Neural progenitor cell (in vitro differentiated cells): ENCODE measurements at regions not wholly inside any gene's neighbourhood (a gene's known extent, or its start where the extent isn't known, plus 50 kb on each side); places are given as distances from the start of the nearest gene placed in this dataset.

Experiments
- DNase-seq: peaks from one replicate; pipeline ENCODE4 v3.0.0-alpha.2; 2016; ENCODE audit warnings: low spot score
- H2AFZ ChIP-seq: fragments of 200-600 bp; sonication (generic); replicated peaks from 2 replicates; pipeline ENCODE4 v1.6.1; 2016; ENCODE audit warnings: antibody characterized with exemption
- H3F3A ChIP-seq: fragments of 200-600 bp; sonication (generic); 2 replicates; pipeline ENCODE4 v1.6.1; 2016; ENCODE audit warnings: antibody characterized with exemption, low read depth
- H3K27ac ChIP-seq: fragments of 200-600 bp; sonication (generic); 2 replicates; pipeline ENCODE4 v1.5.1; 2016; ENCODE audit warnings: mild to moderate bottlenecking
- H3K27me3 ChIP-seq: fragments of 200-600 bp; sonication (generic); 2 replicates; pipeline ENCODE4 v1.6.1; 2016; ENCODE audit warnings: mild to moderate bottlenecking, moderate library complexity
- H3K36me3 ChIP-seq: fragments of 200-600 bp; sonication (generic); 2 replicates; pipeline ENCODE4 v1.5.1; 2016
- H3K4me1 ChIP-seq: fragments of 200-600 bp; sonication (generic); 2 replicates; pipeline ENCODE4 v1.6.1; 2016; ENCODE audit warnings: mixed run types
- H3K4me2 ChIP-seq: fragments of 200-600 bp; sonication (generic); 2 replicates; pipeline ENCODE4 v1.6.1; 2016
- H3K4me3 ChIP-seq: fragments of 200-600 bp; sonication (generic); 2 replicates; pipeline ENCODE4 v1.5.1; 2016
- H3K79me2 ChIP-seq: fragments of 200-600 bp; sonication (generic); 2 replicates; pipeline ENCODE4 v1.6.1; 2016; ENCODE audit warnings: low read depth
- H3K9ac ChIP-seq: fragments of 200-600 bp; sonication (generic); 2 replicates; pipeline ENCODE4 v1.6.1; 2016
- H3K9me3 ChIP-seq: fragments of 200-600 bp; sonication (generic); 2 replicates; pipeline ENCODE4 v1.5.1; 2016; ENCODE audit warnings: low read depth
- H4K20me1 ChIP-seq: fragments of 200-600 bp; sonication (generic); 2 replicates; pipeline ENCODE4 v1.6.1; 2016; ENCODE audit warnings: low read depth
- H3K27ac Mint-ChIP-seq: 3 replicates; pipeline ENCODE4 v1.8.0; 2021; ENCODE audit warnings: mixed read lengths
- H3K27me3 Mint-ChIP-seq: 2 replicates; pipeline ENCODE4 v1.8.0; 2022; ENCODE audit warnings: low read depth, mild to moderate bottlenecking, inconsistent platforms, moderate library complexity, mixed read lengths; ENCODE audit not compliant: insufficient read depth
- H3K36me3 Mint-ChIP-seq: 3 replicates; pipeline ENCODE4 v1.8.0; 2021; ENCODE audit warnings: mixed read lengths
- H3K4me1 Mint-ChIP-seq: 3 replicates; pipeline ENCODE4 v1.8.0; 2021; ENCODE audit warnings: mixed read lengths
- H3K4me3 Mint-ChIP-seq: 3 replicates; pipeline ENCODE4 v1.8.0; 2021; ENCODE audit warnings: mild to moderate bottlenecking, moderate library complexity, mixed read lengths
- H3K9me3 Mint-ChIP-seq: 3 replicates; pipeline ENCODE4 v1.8.0; 2020; ENCODE audit warnings: mixed read lengths
- CTCF ChIP-seq: fragments of 200-600 bp; sonication (generic); IDR thresholded peaks from 2 replicates; pipeline ENCODE4 v1.5.1; 2017; ENCODE audit warnings: antibody characterized with exemption, mild to moderate bottlenecking
- EZH2 ChIP-seq: fragments of 200-600 bp; sonication (generic); IDR thresholded peaks from 2 replicates; pipeline ENCODE4 v1.6.1; 2017; ENCODE audit warnings: antibody characterized with exemption, mild to moderate bottlenecking, moderate library complexity
- EZH2phosphoT487 ChIP-seq: fragments of 200-600 bp; sonication (generic); IDR thresholded peaks from 2 replicates; pipeline ENCODE4 v1.6.1; 2017; ENCODE audit warnings: antibody characterized with exemption

GRCh38 chr15:96416218-96416933, 85.9 kb downstream of the NR2F2 start:
- peak; percentile 91 for TF ChIP-seq EZH2
- TF ChIP-seq CTCF = no peak
- TF ChIP-seq EZH2phosphoT487 = peak; percentile 84
- peaks cover 27% of the 10 kb centered on the region for H3K4me1 Mint-ChIP-seq

GRCh38 chr15:96416934-96417759, 86.6 kb downstream of the NR2F2 start:
- H3K27me3 ChIP-seq = peaks cover 100% of the 10 kb centered on the region
- H3K4me3 ChIP-seq = peak overlapping the region; percentile 41
- H3K4me1 ChIP-seq = peaks cover 44% of the 10 kb centered on the region
- no peaks in the 10 kb centered on the region for H3K9me3 ChIP-seq
- H2AFZ ChIP-seq = no peak overlapping the region
- DNase-seq = peak; percentile 63
- peak; percentile 56 for TF ChIP-seq EZH2
- peak; percentile 84 for TF ChIP-seq EZH2phosphoT487
- TF ChIP-seq CTCF = no peak
- peaks cover 35% of the 10 kb centered on the region for H4K20me1 ChIP-seq
- H3K4me1 Mint-ChIP-seq = peaks cover 27% of the 10 kb centered on the region
- no peaks in the 10 kb centered on the region for H3K9me3 Mint-ChIP-seq
- H3K27ac Mint-ChIP-seq = no peak overlapping the region
- H3K36me3 ChIP-seq = no peaks in the 10 kb centered on the region
- no peak overlapping the region for H3K27ac ChIP-seq
- H3K4me2 ChIP-seq = peak overlapping the region; percentile 72
- H3K79me2 ChIP-seq = no peaks in the 10 kb centered on the region
- H3K27me3 Mint-ChIP-seq = peaks cover 86% of the 10 kb centered on the region
- H3K9ac ChIP-seq = no peak overlapping the region
- peak overlapping the region; percentile 66 for H3K4me3 Mint-ChIP-seq
- H3F3A ChIP-seq = peaks cover 36% of the 10 kb centered on the region
- H3K36me3 Mint-ChIP-seq = no peaks in the 10 kb centered on the region

More at GRCh38 chr15:96416218-96416933, 85.9 kb downstream of the NR2F2 start:
- Mint-ChIP-seq H3K4me3 (peak overlapping the region; percentile 75), H3K27me3 (peaks cover 86% of the 10 kb centered on the region), H3K9me3 (no peaks in the 10 kb centered on the region), H3K27ac (no peak overlapping the region), H3K36me3 (no peaks in the 10 kb centered on the region)
- no peaks in the 10 kb centered on the region for H3K36me3 ChIP-seq
- peaks cover 36% of the 10 kb centered on the region for H3K4me1 ChIP-seq
- H3F3A ChIP-seq = peaks cover 35% of the 10 kb centered on the region
- no peak overlapping the region for H2AFZ ChIP-seq
- no peaks in the 10 kb centered on the region for H3K9me3 ChIP-seq
- peaks cover 100% of the 10 kb centered on the region for H3K27me3 ChIP-seq
- H4K20me1 ChIP-seq = peaks cover 35% of the 10 kb centered on the region
- no peak overlapping the region for H3K9ac ChIP-seq
- peak; percentile 63 for DNase-seq
- H3K4me3 ChIP-seq = peak overlapping the region; percentile 41
- H3K27ac ChIP-seq = no peak overlapping the region
- H3K4me2 ChIP-seq = peak overlapping the region; percentile 72
- H3K79me2 ChIP-seq = no peaks in the 10 kb centered on the region

- Mint-ChIP-seq H3K9me3 (no peaks in the 10 kb centered on the region), H3K27ac (no peak overlapping the region), H3K36me3 (no peaks in the 10 kb centered on the region), H3K4me3 (peak overlapping the region; percentile 74), H3K27me3 (peaks cover 82% of the 10 kb centered on the region), H3K4me1 (peaks cover 27% of the 10 kb centered on the region)
- Histone ChIP-seq H3K27ac (no peak overlapping the region), H3K4me3 (no peak overlapping the region), H3K27me3 (peaks cover 100% of the 10 kb centered on the region), H3K36me3 (no peaks in the 10 kb centered on the region), H3K4me1 (peaks cover 46% of the 10 kb centered on the region), H3F3A (peaks cover 30% of the 10 kb centered on the region), H3K4me2 (peak overlapping the region; percentile 72), H3K79me2 (no peaks in the 10 kb centered on the region), H3K9me3 (no peaks in the 10 kb centered on the region), H3K9ac (no peak overlapping the region), H4K20me1 (peaks cover 30% of the 10 kb centered on the region), H2AFZ (no peak overlapping the region)
- no peak for DNase-seq
- peak; percentile 19 for TF ChIP-seq EZH2phosphoT487
- TF ChIP-seq EZH2 = peak; percentile 9
- TF ChIP-seq CTCF = no peak
Observed at GRCh38 chr15:96417760-96418130, 87.2 kb downstream of the NR2F2 start.
